HUES48 (cell line): ENCODE measurements at regions not wholly inside any gene's neighbourhood (a gene's known extent, or its start where the extent isn't known, plus 50 kb on each side); places are given as distances from the start of the nearest gene placed in this dataset.

Experiments
- H3K27ac ChIP-seq: one replicate; pipeline ENCODE4 v1.7.0; 2013; ENCODE audit warnings: low read depth, low read length, inconsistent platforms
- H3K27me3 ChIP-seq: 2 replicates; pipeline ENCODE4 v1.6.1; 2013; ENCODE audit warnings: mild to moderate bottlenecking, low read length; ENCODE audit not compliant: control insufficient read depth, insufficient read depth
- H3K36me3 ChIP-seq: 2 replicates; pipeline ENCODE4 v1.6.1; 2013; ENCODE audit warnings: low read length; ENCODE audit not compliant: control insufficient read depth, insufficient read depth
- H3K4me1 ChIP-seq: 2 replicates; pipeline ENCODE4 v1.6.1; 2013; ENCODE audit warnings: mild to moderate bottlenecking, low read length; ENCODE audit not compliant: control insufficient read depth, insufficient read depth
- H3K4me3 ChIP-seq: 2 replicates; pipeline ENCODE4 v1.5.1; 2013; ENCODE audit warnings: mild to moderate bottlenecking, low read depth, low read length
- H3K9ac ChIP-seq: 2 replicates; pipeline ENCODE4 v1.6.1; 2013; ENCODE audit warnings: mild to moderate bottlenecking, low read depth, low read length, moderate library complexity
- H3K9me3 ChIP-seq: 2 replicates; pipeline ENCODE4 v1.6.1; 2013; ENCODE audit warnings: low read length; ENCODE audit not compliant: control insufficient read depth, insufficient read depth

- Histone ChIP-seq H3K27ac (no peak overlapping the region), H3K36me3 (no peaks in the 10 kb centered on the region), H3K27me3 (no peaks in the 10 kb centered on the region), H3K4me1 (no peaks in the 10 kb centered on the region), H3K9ac (no peak overlapping the region), H3K9me3 (no peaks in the 10 kb centered on the region), H3K4me3 (no peak overlapping the region)
These were observed 226.1 kb upstream of the TTC14 start for GRCh38 chr3:180375831-180376230.

- no peaks in the 10 kb centered on the region for H3K27me3 ChIP-seq
- no peaks in the 10 kb centered on the region for H3K9me3 ChIP-seq
- H3K27ac ChIP-seq, result no peak overlapping the region
- H3K4me1 ChIP-seq, result peaks cover 8% of the 10 kb centered on the region; the same call in 1 of the 2 replicates
- H3K4me3 ChIP-seq, result no peak overlapping the region
- no peaks in the 10 kb centered on the region for H3K36me3 ChIP-seq
- H3K9ac ChIP-seq, result no peak overlapping the region
These were observed 223.5 kb upstream of the TTC14 start for GRCh38 chr3:180378496-180378895.

- H3K36me3 ChIP-seq, result no peaks in the 10 kb centered on the region
- no peak overlapping the region for H3K9ac ChIP-seq
- no peak overlapping the region for H3K27ac ChIP-seq
- peaks cover 8% of the 10 kb centered on the region; the same call in 1 of the 2 replicates for H3K4me1 ChIP-seq
- H3K27me3 ChIP-seq, result no peaks in the 10 kb centered on the region
- H3K4me3 ChIP-seq, result no peak overlapping the region
- no peaks in the 10 kb centered on the region for H3K9me3 ChIP-seq
These were observed 219.3 kb upstream of the TTC14 start for GRCh38 chr3:180382638-180383180.

GRCh38 chr3:180383332-180384020 lies 218.5 kb upstream of the TTC14 start:
- H3K27ac ChIP-seq, result no peak overlapping the region

GRCh38 chr3:180390313-180390712 lies 211.7 kb upstream of the TTC14 start:
- no peak overlapping the region for H3K9ac ChIP-seq
- no peaks in the 10 kb centered on the region for H3K36me3 ChIP-seq
- peaks cover 4% of the 10 kb centered on the region; the same call in 1 of the 2 replicates for H3K4me1 ChIP-seq
- no peak overlapping the region for H3K27ac ChIP-seq
- no peaks in the 10 kb centered on the region for H3K27me3 ChIP-seq
- H3K9me3 ChIP-seq, result no peaks in the 10 kb centered on the region
- H3K4me3 ChIP-seq, result no peak overlapping the region

More at GRCh38 chr3:180383332-180384020, 218.5 kb upstream of the TTC14 start:
- Histone ChIP-seq H3K9me3 (no peaks in the 10 kb centered on the region), H3K4me1 (peaks cover 8% of the 10 kb centered on the region; the same call in 1 of the 2 replicates), H3K9ac (no peak overlapping the region), H3K27me3 (no peaks in the 10 kb centered on the region), H3K36me3 (no peaks in the 10 kb centered on the region), H3K4me3 (no peak overlapping the region)

GRCh38 chr3:180391001-180391400 lies 211.0 kb upstream of the TTC14 start:
- no peaks in the 10 kb centered on the region for H3K27me3 ChIP-seq
- H3K36me3 ChIP-seq, result no peaks in the 10 kb centered on the region
- no peaks in the 10 kb centered on the region for H3K9me3 ChIP-seq
- no peak overlapping the region for H3K9ac ChIP-seq
- H3K4me1 ChIP-seq, result peaks cover 4% of the 10 kb centered on the region; the same call in 1 of the 2 replicates
- H3K27ac ChIP-seq, result no peak overlapping the region
- H3K4me3 ChIP-seq, result no peak overlapping the region

GRCh38 chr3:180401226-180401625 lies 200.7 kb upstream of the TTC14 start:
- Histone ChIP-seq H3K36me3 (no peaks in the 10 kb centered on the region), H3K9ac (no peak overlapping the region), H3K27me3 (no peaks in the 10 kb centered on the region), H3K27ac (no peak overlapping the region), H3K4me3 (no peak overlapping the region), H3K4me1 (no peaks in the 10 kb centered on the region), H3K9me3 (no peaks in the 10 kb centered on the region)

- H3K27ac ChIP-seq, result no peak overlapping the region
- H3K4me1 ChIP-seq, result no peaks in the 10 kb centered on the region
- no peaks in the 10 kb centered on the region for H3K36me3 ChIP-seq
- H3K9ac ChIP-seq, result no peak overlapping the region
- H3K9me3 ChIP-seq, result no peaks in the 10 kb centered on the region
- H3K4me3 ChIP-seq, result no peak overlapping the region
- no peaks in the 10 kb centered on the region for H3K27me3 ChIP-seq
These were observed 199.4 kb upstream of the TTC14 start for GRCh38 chr3:180402471-180403073.

GRCh38 chr3:180403156-180403555 lies 198.8 kb upstream of the TTC14 start:
- no peaks in the 10 kb centered on the region for H3K36me3 ChIP-seq

GRCh38 chr3:180408654-180409053 lies 193.3 kb upstream of the TTC14 start:
- Histone ChIP-seq H3K4me3 (no peak overlapping the region), H3K4me1 (no peaks in the 10 kb centered on the region), H3K36me3 (no peaks in the 10 kb centered on the region), H3K27me3 (no peaks in the 10 kb centered on the region), H3K9me3 (no peaks in the 10 kb centered on the region), H3K27ac (no peak overlapping the region), H3K9ac (no peak overlapping the region)

More at GRCh38 chr3:180403156-180403555, 198.8 kb upstream of the TTC14 start:
- Histone ChIP-seq H3K9me3 (no peaks in the 10 kb centered on the region), H3K9ac (no peak overlapping the region), H3K4me3 (no peak overlapping the region), H3K4me1 (no peaks in the 10 kb centered on the region), H3K27ac (no peak overlapping the region), H3K27me3 (no peaks in the 10 kb centered on the region)

- H3K27me3 ChIP-seq, result no peaks in the 10 kb centered on the region
- no peaks in the 10 kb centered on the region for H3K9me3 ChIP-seq
- no peak overlapping the region for H3K27ac ChIP-seq
- H3K36me3 ChIP-seq, result no peaks in the 10 kb centered on the region
- no peak overlapping the region for H3K9ac ChIP-seq
- no peak overlapping the region for H3K4me3 ChIP-seq
- no peaks in the 10 kb centered on the region for H3K4me1 ChIP-seq
These were observed 192.8 kb upstream of the TTC14 start for GRCh38 chr3:180409170-180409569.
